ENCODE measurements at regions not wholly inside any gene's neighbourhood (a gene's known extent, or its start where the extent isn't known, plus 50 kb on each side); places are given as distances from the start of the nearest gene placed in this dataset.

DNA sequence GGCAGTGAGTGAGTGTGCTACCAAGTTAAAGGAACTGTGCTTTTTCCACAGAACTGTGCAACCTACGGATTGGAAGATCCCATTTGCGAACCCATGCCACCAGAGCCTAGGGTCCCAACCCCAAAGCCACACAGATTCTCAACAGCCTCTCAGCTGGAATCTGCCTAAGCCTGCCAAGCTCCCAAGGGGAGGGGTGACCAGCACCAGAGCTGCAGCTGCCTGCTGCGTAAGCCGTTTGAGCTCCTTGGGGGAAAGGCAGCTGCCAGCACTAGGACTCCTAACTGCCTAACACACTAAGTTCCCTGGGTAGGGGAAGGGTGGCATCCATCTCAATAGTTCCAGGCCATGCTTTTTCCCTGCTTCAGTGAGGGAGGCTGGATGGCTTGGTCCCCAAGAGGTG, 738.1 kb upstream of the PRKX start:
- Histone ChIP-seq H3K79me2 (ENCODE audit: control insufficient read depth, insufficient read depth, low read length) (no peaks in the 10 kb centered on the region), H3K9me1 (replicated peaks; ENCODE audit: control insufficient read depth, extremely low read depth, insufficient read depth, low read length) (no peaks in the 10 kb centered on the region), H3K9ac (replicated peaks; ENCODE audit: extremely low read depth, insufficient read depth, low read length) (no peak overlapping the region), H3K36me3 (ENCODE audit: control insufficient read depth in 2 of 2, extremely low read depth in 1 of 2, insufficient read depth in 2 of 2, low read length in 2 of 2) (no peaks in the 10 kb centered on the region), H3K4me1 (ENCODE audit: control insufficient read depth, extremely low read depth, insufficient read depth, low read length) (no peaks in the 10 kb centered on the region), H2AFZ (ENCODE audit: low read depth, low read length) (no peak overlapping the region), H3K4me3 (replicated peaks in 1 of 3; ENCODE audit: insufficient read depth in 1 of 3, low read depth in 1 of 3, low read length in 3 of 3) (no peak overlapping the region), H3K27me3 (ENCODE audit: control insufficient read depth in 2 of 2, insufficient read depth in 2 of 2, low read length in 2 of 2) (no peaks in the 10 kb centered on the region), H3K4me2 (ENCODE audit: insufficient read depth, low read length) (no peak overlapping the region), H4K20me1 (replicated peaks; ENCODE audit: control insufficient read depth, extremely low read depth, insufficient read depth, low read length) (no peaks in the 10 kb centered on the region), H3K9me3 (replicated peaks; ENCODE audit: control insufficient read depth, insufficient read depth, low read length) (no peaks in the 10 kb centered on the region), H3K27ac (ENCODE audit: insufficient read depth, low read depth, low read length) (no peak overlapping the region)
- POLR2A ChIA-PET: no interaction called here
- BruUV-seq (replicated peaks): no TSS peak
- intact Hi-C loops (cut with micrococcal nuclease): no loop called here
- TF ChIP-seq GATA2 (IDR thresholded peaks at IDR 0.05; ENCODE audit: insufficient read depth, insufficient read length, low read depth, low read length) (no peak), MYC (IDR thresholded peaks at IDR 0.05; ENCODE audit: low read depth, low read length) (no peak), JUN (IDR thresholded peaks at IDR 0.05; ENCODE audit: borderline replicate concordance, insufficient read depth, insufficient read length, low read depth) (no peak), EZH2 (IDR thresholded peaks at IDR 0.05; ENCODE audit: borderline replicate concordance, low read depth, low read length, severe bottlenecking) (no peak), FOS (IDR thresholded peaks at IDR 0.05; ENCODE audit: borderline replicate concordance, insufficient read depth, low read length) (no peak), POLR2A (IDR thresholded peaks at IDR 0.05; ENCODE audit: low read depth, low read length) (no peak), POLR2AphosphoS5 (IDR thresholded peaks at IDR 0.05; ENCODE audit: insufficient read depth, low read depth, low read length) (no peak)
- TF ChIP-seq, protein P1, sequence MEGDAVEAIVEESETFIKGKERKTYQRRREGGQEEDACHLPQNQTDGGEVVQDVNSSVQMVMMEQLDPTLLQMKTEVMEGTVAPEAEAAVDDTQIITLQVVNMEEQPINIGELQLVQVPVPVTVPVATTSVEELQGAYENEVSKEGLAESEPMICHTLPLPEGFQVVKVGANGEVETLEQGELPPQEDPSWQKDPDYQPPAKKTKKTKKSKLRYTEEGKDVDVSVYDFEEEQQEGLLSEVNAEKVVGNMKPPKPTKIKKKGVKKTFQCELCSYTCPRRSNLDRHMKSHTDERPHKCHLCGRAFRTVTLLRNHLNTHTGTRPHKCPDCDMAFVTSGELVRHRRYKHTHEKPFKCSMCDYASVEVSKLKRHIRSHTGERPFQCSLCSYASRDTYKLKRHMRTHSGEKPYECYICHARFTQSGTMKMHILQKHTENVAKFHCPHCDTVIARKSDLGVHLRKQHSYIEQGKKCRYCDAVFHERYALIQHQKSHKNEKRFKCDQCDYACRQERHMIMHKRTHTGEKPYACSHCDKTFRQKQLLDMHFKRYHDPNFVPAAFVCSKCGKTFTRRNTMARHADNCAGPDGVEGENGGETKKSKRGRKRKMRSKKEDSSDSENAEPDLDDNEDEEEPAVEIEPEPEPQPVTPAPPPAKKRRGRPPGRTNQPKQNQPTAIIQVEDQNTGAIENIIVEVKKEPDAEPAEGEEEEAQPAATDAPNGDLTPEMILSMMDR (IDR thresholded peaks at IDR 0.05; ENCODE audit: extremely low read depth in 1 of 2, insufficient read depth in 1 of 2, low read depth in 1 of 2, low read length in 2 of 2): no peak
- TF ChIP-seq, protein P2, sequence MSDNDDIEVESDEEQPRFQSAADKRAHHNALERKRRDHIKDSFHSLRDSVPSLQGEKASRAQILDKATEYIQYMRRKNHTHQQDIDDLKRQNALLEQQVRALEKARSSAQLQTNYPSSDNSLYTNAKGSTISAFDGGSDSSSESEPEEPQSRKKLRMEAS (IDR thresholded peaks at IDR 0.05; ENCODE audit: insufficient read depth, insufficient read length): no peak
- dilution Hi-C loops (cut with MboI; ENCODE audit: extremely low pct_ligation_motif_present, low sequenced_read_pairs): no loop called here
- no peak for FAIRE-seq
- no peak for DNase-seq (ENCODE audit: low read depth, low spot score)
- CTCF ChIA-PET: no interaction called here
